SK-N-MC (cell line): ENCODE measurements at regions not wholly inside any gene's neighbourhood (a gene's known extent, or its start where the extent isn't known, plus 50 kb on each side); places are given as distances from the start of the nearest gene placed in this dataset.

Experiments used
- DNase-seq: peaks from one replicate; pipeline ENCODE4 v3.0.0-alpha.2; 2011; ENCODE audit warnings: low read depth, low spot score
- H3K27ac ChIP-seq: fragments of 200-600 bp; sonication (generic); 2 replicates; pipeline ENCODE4 v1.5.1; 2016; ENCODE audit warnings: mixed run types
- H3K36me3 ChIP-seq: fragments of 200-600 bp; sonication (generic); 2 replicates; pipeline ENCODE4 v1.6.1; 2017; ENCODE audit warnings: antibody characterized with exemption, low read length, mixed read lengths; ENCODE audit not compliant: insufficient read depth
- H3K4me3 ChIP-seq: fragments of 200-600 bp; sonication (generic); 2 replicates; pipeline ENCODE4 v1.5.1; 2016
- H3K9ac ChIP-seq: fragments of 200-600 bp; sonication (generic); 2 replicates; pipeline ENCODE4 v1.8.0; 2017; ENCODE audit warnings: mixed run types, mixed read lengths; ENCODE audit not compliant: insufficient read length
- H3K9me3 ChIP-seq: fragments of 200-600 bp; sonication (generic); 2 replicates; pipeline ENCODE4 v1.6.1; 2017; ENCODE audit warnings: low read depth, mild to moderate bottlenecking, antibody characterized with exemption, low read length, moderate library complexity, mixed read lengths
- EZH2 ChIP-seq: fragments of 200-600 bp; sonication (generic); IDR thresholded peaks from one replicate; pipeline ENCODE4 v1.6.1; 2017; ENCODE audit warnings: antibody characterized with exemption
- FOXP2 ChIP-seq: optimal IDR thresholded peaks from 2 replicates; pipeline ENCODE3; 2011; ENCODE audit warnings: mild to moderate bottlenecking, moderate library complexity; ENCODE audit not compliant: insufficient read depth; ENCODE audit errors: extremely low read length, control extremely low read depth
- POLR2AphosphoS5 ChIP-seq: IDR thresholded peaks from 2 replicates; pipeline ENCODE4 v1.6.1; 2012; ENCODE audit warnings: mild to moderate bottlenecking, low read depth, low read length, borderline replicate concordance

DNA sequence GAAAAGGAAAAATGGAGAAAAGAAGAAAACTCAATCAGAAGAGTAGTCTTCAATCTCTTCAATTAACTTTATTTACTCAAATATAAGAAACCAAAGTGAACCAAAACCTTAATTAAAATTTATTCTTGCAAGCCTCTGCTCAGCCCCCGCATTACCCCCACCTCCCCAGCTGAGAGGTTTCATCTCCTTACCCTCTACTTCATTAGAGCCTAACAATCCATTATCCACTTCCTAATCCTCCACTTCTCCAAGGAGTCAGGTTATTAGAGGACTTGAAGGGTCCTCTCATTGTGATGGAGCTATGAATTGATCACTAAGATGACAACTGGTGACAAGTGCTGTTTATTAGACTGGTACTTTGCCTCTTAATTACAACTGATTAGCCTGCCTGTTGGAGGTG lies 956.5 kb downstream of the TFAP2A start:
- Histone ChIP-seq H3K9me3 (no peaks in the 10 kb centered on the region), H3K4me3 (no peak overlapping the region), H3K9ac (no peak overlapping the region), H3K27ac (no peak overlapping the region), H3K36me3 (no peaks in the 10 kb centered on the region)
- TF ChIP-seq FOXP2, result no peak
- TF ChIP-seq POLR2AphosphoS5, result no peak
- no peak for DNase-seq

DNA sequence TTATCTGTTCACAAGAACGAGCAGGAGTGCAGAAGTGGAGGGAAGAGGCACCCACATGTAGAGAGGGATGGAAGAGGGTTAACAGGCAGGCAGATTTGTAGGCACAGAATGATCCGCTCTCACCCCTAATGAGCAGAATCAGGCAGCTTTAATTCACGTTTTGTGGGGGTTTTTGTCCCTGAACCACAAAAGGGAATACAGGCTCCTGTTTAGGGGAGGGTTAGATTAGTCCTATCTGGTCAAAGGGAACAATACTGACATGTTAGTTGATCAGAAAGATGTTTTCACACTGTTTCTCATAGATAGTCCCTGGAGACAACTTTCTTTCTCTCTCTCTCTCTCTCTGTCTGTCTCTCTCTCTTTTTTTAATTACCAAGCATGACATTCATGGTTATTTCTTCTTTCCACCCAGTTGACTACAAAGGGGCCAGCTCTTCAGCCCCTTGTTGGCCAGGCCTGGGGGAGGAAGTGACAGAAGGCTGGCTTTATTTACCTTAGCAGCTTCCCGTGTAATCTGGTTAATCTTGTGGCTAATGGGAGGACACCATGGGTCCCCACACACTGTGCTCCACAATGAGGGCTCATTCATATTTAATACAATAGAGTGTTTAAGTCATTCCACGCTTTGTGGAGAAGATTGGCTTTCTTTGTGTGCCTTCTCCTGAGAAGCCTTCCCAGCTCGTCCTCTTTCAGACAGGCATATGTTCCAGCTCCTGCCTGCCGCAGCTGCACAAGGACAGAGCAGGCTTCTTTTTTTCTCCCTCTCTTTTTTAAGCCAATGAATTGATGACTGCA lies 958.8 kb downstream of the TFAP2A start:
- TF ChIP-seq FOXP2, result no peak
- TF ChIP-seq EZH2, result no peak
- no peak for TF ChIP-seq POLR2AphosphoS5
- Histone ChIP-seq H3K9ac (no peak overlapping the region), H3K9me3 (no peaks in the 10 kb centered on the region), H3K4me3 (no peak overlapping the region; the same call in 1 of the 2 replicates), H3K36me3 (no peaks in the 10 kb centered on the region), H3K27ac (no peak overlapping the region)
- no peak for DNase-seq

- no peaks in the 10 kb centered on the region for H3K9me3 ChIP-seq
Observed at GRCh38 chr6:9439621-9440330, 975.1 kb downstream of the TFAP2A start.

DNA sequence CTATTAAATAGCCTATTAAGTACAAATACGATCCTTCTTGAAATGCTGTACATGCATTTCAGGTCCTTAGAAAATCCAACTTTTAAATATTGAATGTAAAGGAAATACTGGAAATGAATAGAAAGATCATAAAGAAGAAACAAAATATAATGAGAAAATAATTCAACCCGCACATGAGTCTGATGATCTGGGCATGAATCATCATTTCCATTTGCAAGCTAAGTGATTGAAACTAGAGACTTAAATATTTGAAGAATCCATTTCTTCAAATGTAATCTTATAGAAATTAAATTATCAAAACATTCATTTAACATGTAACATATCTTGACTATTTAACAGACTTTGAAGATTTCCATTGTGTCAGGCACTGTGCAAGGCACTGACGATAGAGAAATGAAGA lies 977.0 kb downstream of the TFAP2A start:
- TF ChIP-seq EZH2 (no peak), POLR2AphosphoS5 (no peak), FOXP2 (no peak)
- H3K9me3 ChIP-seq, result no peaks in the 10 kb centered on the region
- H3K27ac ChIP-seq, result no peak overlapping the region
- no peak overlapping the region for H3K4me3 ChIP-seq
- no peak overlapping the region for H3K9ac ChIP-seq
- no peak for DNase-seq
- H3K36me3 ChIP-seq, result no peaks in the 10 kb centered on the region

More at GRCh38 chr6:9439621-9440330, 975.1 kb downstream of the TFAP2A start:
- no peak overlapping the region for H3K27ac ChIP-seq
- no peak overlapping the region for H3K4me3 ChIP-seq
- DNase-seq, result no peak
- no peak overlapping the region for H3K9ac ChIP-seq
- H3K36me3 ChIP-seq, result no peaks in the 10 kb centered on the region
- no peak for TF ChIP-seq FOXP2

- no peak for DNase-seq
- H3K27ac ChIP-seq, result no peak overlapping the region
- no peak overlapping the region for H3K9ac ChIP-seq
- no peaks in the 10 kb centered on the region for H3K36me3 ChIP-seq
- H3K9me3 ChIP-seq, result no peaks in the 10 kb centered on the region
- no peak for TF ChIP-seq EZH2
- TF ChIP-seq POLR2AphosphoS5, result no peak
- no peak for TF ChIP-seq FOXP2
- H3K4me3 ChIP-seq, result no peak overlapping the region
Observed at GRCh38 chr6:9435281-9435680, 979.6 kb downstream of the TFAP2A start.

DNA sequence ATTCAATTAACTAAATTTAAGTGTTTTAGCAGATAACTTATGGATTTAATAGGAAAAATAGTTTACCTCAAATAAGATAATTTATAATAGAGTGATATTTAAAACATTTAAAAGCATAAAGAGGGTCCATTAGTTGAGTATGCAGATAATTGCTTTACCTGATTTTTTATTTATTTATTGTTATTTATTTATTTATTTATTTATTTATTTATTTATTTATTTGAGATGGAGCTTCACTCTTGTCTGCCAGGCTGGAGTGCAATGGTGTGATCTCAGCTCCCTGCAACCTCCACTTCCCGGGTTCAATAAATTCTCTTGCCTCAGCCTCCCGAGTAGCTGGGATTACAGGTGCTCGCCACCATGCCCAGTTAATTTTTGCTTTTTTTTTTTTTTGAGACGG lies 982.9 kb downstream of the TFAP2A start:
- no peaks in the 10 kb centered on the region for H3K36me3 ChIP-seq
- TF ChIP-seq FOXP2 (no peak), POLR2AphosphoS5 (no peak), EZH2 (no peak)
- no peak overlapping the region for H3K9ac ChIP-seq
- H3K4me3 ChIP-seq, result no peak overlapping the region
- H3K27ac ChIP-seq, result no peak overlapping the region
- no peaks in the 10 kb centered on the region; the same call in 1 of the 2 replicates for H3K9me3 ChIP-seq
- no peak for DNase-seq

GRCh38 chr6:9428421-9429172 lies 986.3 kb downstream of the TFAP2A start:
- TF ChIP-seq POLR2AphosphoS5, result no peak
- TF ChIP-seq EZH2, result no peak
- TF ChIP-seq FOXP2, result no peak
- no peaks in the 10 kb centered on the region for H3K36me3 ChIP-seq
- H3K9me3 ChIP-seq, result no peaks in the 10 kb centered on the region; the same call in 1 of the 2 replicates
- no peak for DNase-seq
- no peak overlapping the region for H3K4me3 ChIP-seq
- H3K27ac ChIP-seq, result no peak overlapping the region
- H3K9ac ChIP-seq, result no peak overlapping the region

DNA sequence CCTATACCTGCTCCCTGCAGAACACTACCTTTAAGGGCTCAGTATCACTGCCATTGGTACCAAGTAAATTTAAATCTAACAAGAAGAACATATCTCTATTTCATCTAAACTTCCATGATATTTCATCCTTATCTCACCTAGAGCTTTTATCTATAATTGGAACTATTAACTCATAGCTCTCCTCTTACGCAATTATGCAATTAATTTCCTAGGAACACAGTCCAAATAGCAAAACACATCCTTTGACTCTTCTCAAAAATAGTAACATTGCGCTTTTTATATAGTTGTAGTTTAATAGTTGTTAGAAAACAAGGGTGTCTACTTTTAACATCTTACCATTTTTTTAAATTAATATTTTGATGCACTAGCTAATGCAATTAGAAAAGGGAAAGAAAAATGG lies 986.8 kb upstream of the SLC35B3 start:
- H3K27ac ChIP-seq, result no peak overlapping the region
- no peaks in the 10 kb centered on the region for H3K9me3 ChIP-seq
- H3K4me3 ChIP-seq, result no peak overlapping the region
- H3K36me3 ChIP-seq, result no peaks in the 10 kb centered on the region
- no peak for TF ChIP-seq EZH2
- H3K9ac ChIP-seq, result no peak overlapping the region
- DNase-seq, result no peak
